ENCODE measurements at regions not wholly inside any gene's neighbourhood (a gene's known extent, or its start where the extent isn't known, plus 50 kb on each side); places are given as distances from the start of the nearest gene placed in this dataset.

DNA sequence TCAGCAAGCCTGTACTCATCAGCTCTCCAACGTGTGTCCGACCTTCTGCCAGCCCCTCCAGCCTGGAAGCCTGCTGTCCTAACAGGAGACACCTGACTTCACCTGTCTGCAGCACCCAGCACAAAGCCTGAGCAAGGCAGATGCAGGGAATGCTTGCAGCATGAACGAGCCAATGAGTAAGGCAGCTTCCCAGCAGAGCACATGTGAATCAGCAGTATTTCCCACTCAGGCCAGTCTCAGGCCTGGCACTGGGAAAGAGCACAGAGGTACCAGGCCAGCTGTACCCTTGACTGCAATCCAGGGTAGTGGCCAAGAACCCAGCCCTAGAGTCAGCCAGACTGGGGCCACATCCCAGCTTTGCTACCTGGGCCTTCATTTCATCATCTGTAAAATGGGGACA lies 120.8 kb downstream of the MAFB start:
- H3K79me2 ChIP-seq (ENCODE audit: insufficient read depth, low read length): no peaks in the 10 kb centered on the region
- TF ChIP-seq, protein P1, sequence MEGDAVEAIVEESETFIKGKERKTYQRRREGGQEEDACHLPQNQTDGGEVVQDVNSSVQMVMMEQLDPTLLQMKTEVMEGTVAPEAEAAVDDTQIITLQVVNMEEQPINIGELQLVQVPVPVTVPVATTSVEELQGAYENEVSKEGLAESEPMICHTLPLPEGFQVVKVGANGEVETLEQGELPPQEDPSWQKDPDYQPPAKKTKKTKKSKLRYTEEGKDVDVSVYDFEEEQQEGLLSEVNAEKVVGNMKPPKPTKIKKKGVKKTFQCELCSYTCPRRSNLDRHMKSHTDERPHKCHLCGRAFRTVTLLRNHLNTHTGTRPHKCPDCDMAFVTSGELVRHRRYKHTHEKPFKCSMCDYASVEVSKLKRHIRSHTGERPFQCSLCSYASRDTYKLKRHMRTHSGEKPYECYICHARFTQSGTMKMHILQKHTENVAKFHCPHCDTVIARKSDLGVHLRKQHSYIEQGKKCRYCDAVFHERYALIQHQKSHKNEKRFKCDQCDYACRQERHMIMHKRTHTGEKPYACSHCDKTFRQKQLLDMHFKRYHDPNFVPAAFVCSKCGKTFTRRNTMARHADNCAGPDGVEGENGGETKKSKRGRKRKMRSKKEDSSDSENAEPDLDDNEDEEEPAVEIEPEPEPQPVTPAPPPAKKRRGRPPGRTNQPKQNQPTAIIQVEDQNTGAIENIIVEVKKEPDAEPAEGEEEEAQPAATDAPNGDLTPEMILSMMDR (IDR thresholded peaks at IDR 0.05; ENCODE audit: low read length): no peak
- no peak for TF ChIP-seq EZH2 (IDR thresholded peaks at IDR 0.05; ENCODE audit: borderline replicate concordance, low read length)
- H3K9ac ChIP-seq (ENCODE audit: low read length): no peak overlapping the region
- no peak overlapping the region for H3K4me2 ChIP-seq (ENCODE audit: low read length)
- H3K4me3 ChIP-seq (ENCODE audit: low read depth, low read length, poor library complexity, severe bottlenecking): no peak overlapping the region
- H3K9me3 ChIP-seq (ENCODE audit: low read length): no peaks in the 10 kb centered on the region
- H3K4me1 ChIP-seq (ENCODE audit: insufficient read depth, low read length, severe bottlenecking): no peaks in the 10 kb centered on the region
- no peak overlapping the region for H3K27ac ChIP-seq (ENCODE audit: low read depth, low read length, poor library complexity, severe bottlenecking)
- H4K20me1 ChIP-seq (ENCODE audit: insufficient read depth, low read length): no peaks in the 10 kb centered on the region
- no peak overlapping the region for H2AFZ ChIP-seq (ENCODE audit: low read length)
- no peaks in the 10 kb centered on the region for H3K27me3 ChIP-seq (ENCODE audit: insufficient read depth, low read length)
- H3K9me2 ChIP-seq (ENCODE audit: low read depth, low read length): no peaks in the 10 kb centered on the region
- H3K36me3 ChIP-seq (ENCODE audit: insufficient read depth, low read length): no peaks in the 10 kb centered on the region
- H3F3A ChIP-seq (ENCODE audit: insufficient read depth, low read length): no peaks in the 10 kb centered on the region

DNA sequence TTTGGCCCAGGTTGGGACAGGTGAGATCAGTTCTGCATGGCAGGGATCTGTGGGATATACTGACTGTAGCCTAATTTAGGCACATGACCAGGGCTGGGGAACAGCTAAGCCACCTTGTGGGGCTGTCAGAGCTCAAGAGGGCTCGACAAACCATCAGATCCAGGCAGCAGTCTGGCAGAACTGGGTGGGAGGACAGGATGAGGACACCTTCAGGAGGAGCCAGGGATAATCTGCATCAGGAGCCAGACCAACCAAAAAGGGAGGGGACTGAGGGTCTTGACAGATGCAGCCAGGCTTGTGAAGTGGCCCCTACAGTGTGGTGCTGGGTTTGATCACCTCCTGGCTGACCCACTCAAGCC lies 123.4 kb downstream of the MAFB start:
- H3K9me2 ChIP-seq (ENCODE audit: low read depth, low read length): no peaks in the 10 kb centered on the region
- H4K20me1 ChIP-seq (ENCODE audit: insufficient read depth, low read length): no peaks in the 10 kb centered on the region
- H3K4me3 ChIP-seq (ENCODE audit: low read depth, low read length, poor library complexity, severe bottlenecking): no peak overlapping the region
- H3K27me3 ChIP-seq (ENCODE audit: insufficient read depth, low read length): no peaks in the 10 kb centered on the region
- H3K4me2 ChIP-seq (ENCODE audit: low read length): no peak overlapping the region
- no peaks in the 10 kb centered on the region for H3F3A ChIP-seq (ENCODE audit: insufficient read depth, low read length)
- no peak overlapping the region for H3K9ac ChIP-seq (ENCODE audit: low read length)
- no peak overlapping the region for H3K27ac ChIP-seq (ENCODE audit: low read depth, low read length, poor library complexity, severe bottlenecking)
- H3K79me2 ChIP-seq (ENCODE audit: insufficient read depth, low read length): no peaks in the 10 kb centered on the region
- no peaks in the 10 kb centered on the region for H3K9me3 ChIP-seq (ENCODE audit: low read length)
- H3K36me3 ChIP-seq (ENCODE audit: insufficient read depth, low read length): no peaks in the 10 kb centered on the region
- no peaks in the 10 kb centered on the region for H3K4me1 ChIP-seq (ENCODE audit: insufficient read depth, low read length, severe bottlenecking)
- no peak overlapping the region for H2AFZ ChIP-seq (ENCODE audit: low read length)
- TF ChIP-seq, protein P1 (IDR thresholded peaks at IDR 0.05; ENCODE audit: low read length): no peak
- no peak for TF ChIP-seq EZH2 (IDR thresholded peaks at IDR 0.05; ENCODE audit: borderline replicate concordance, low read length)

DNA sequence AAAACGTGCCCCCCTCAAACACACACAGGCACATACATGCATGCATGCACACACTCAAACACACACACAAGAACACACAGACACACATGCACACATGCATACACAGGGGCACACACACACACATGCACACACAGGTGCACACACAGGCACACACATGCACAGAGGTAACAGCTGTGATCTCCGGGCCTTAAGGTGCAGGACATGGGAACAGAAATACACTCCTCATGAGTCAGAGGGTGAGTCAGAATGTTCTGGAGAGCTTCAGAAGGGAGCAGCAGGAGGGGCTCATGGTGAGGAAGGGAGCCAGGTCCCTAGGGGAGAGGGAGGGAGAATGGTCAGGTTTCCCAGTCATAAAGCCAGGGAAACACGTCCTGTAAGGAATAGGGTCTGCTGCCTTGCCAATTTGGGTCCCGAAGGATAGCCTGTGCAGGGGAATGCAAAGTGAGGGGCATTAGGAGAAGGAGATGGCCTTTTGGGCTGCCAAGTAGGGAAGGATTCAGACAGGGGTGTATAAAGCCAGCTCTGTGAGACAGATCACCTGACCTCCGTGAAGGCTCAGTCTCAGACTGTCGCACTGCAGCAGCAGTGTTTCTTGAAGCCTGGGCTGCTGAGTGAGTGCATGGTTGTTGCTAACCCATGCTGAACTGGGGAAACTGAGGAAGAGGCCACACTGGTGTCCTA lies 123.9 kb downstream of the MAFB start:
- Histone ChIP-seq H3K9ac (ENCODE audit: low read length) (no peak overlapping the region), H3K9me2 (ENCODE audit: low read depth, low read length) (no peaks in the 10 kb centered on the region), H3K4me3 (ENCODE audit: low read depth, low read length, poor library complexity, severe bottlenecking) (no peak overlapping the region), H3F3A (ENCODE audit: insufficient read depth, low read length) (no peaks in the 10 kb centered on the region), H3K27ac (ENCODE audit: low read depth, low read length, poor library complexity, severe bottlenecking) (no peak overlapping the region), H2AFZ (ENCODE audit: low read length) (no peak overlapping the region), H3K4me1 (ENCODE audit: insufficient read depth, low read length, severe bottlenecking) (no peaks in the 10 kb centered on the region), H3K4me2 (ENCODE audit: low read length) (no peak overlapping the region), H3K36me3 (ENCODE audit: insufficient read depth, low read length) (no peaks in the 10 kb centered on the region), H3K79me2 (ENCODE audit: insufficient read depth, low read length) (no peaks in the 10 kb centered on the region), H3K27me3 (ENCODE audit: insufficient read depth, low read length) (no peaks in the 10 kb centered on the region), H3K9me3 (ENCODE audit: low read length) (no peaks in the 10 kb centered on the region), H4K20me1 (ENCODE audit: insufficient read depth, low read length) (no peaks in the 10 kb centered on the region)
- TF ChIP-seq EZH2 (IDR thresholded peaks at IDR 0.05; ENCODE audit: borderline replicate concordance, low read length): no peak
- TF ChIP-seq, protein P1 (IDR thresholded peaks at IDR 0.05; ENCODE audit: low read length): no peak
